H1 (cell line): ENCODE measurements at regions not wholly inside any gene's neighbourhood (a gene's known extent, or its start where the extent isn't known, plus 50 kb on each side); places are given as distances from the start of the nearest gene placed in this dataset.

ENCODE experiments used
- CTCF ChIA-PET: fragments of 300-600 bp; sonication (Branson Sonifier 250); formaldehyde crosslinking; loops from one replicate; lab custom pipeline; 2021; ENCODE audit not compliant: partially characterized antibody; lab: Charles Lee
- POLR2A ChIA-PET: fragments of 300-600 bp; sonication (Branson Sonifier 250); formaldehyde crosslinking; loops from one replicate; lab custom pipeline; 2021; ENCODE audit warnings: inconsistent platforms; ENCODE audit not compliant: partially characterized antibody; lab: Charles Lee
- DNase-seq, 2 experiments: peaks; one replicate each; pipeline versions ENCODE4 v3.0.0 to v3.0.0-alpha.2; 2010 to 2022; ENCODE audit warnings: low spot score in 2 of 2, low read depth in 1 of 2, mixed read lengths in 1 of 2
- FAIRE-seq: peaks from 2 replicates; lab custom pipeline; 2011; peaks lifted over from hg19 to GRCh38; lab: Jason Lieb, UNC
- H2AFZ ChIP-seq: 2 replicates; pipeline ENCODE4 v1.8.1; 2012; ENCODE audit warnings: low read length, inconsistent platforms
- H2AK5ac ChIP-seq: 2 replicates; pipeline ENCODE4 v1.6.1; 2013; ENCODE audit warnings: low read depth, low read length
- H2BK120ac ChIP-seq: replicated peaks from 2 replicates; pipeline ENCODE3; 2013; ENCODE audit warnings: low read depth, low read length, inconsistent platforms
- H2BK12ac ChIP-seq: 2 replicates; pipeline ENCODE4 v1.6.1; 2013; ENCODE audit warnings: low read depth, low read length
- H2BK15ac ChIP-seq: 2 replicates; pipeline ENCODE4 v1.6.1; 2013; ENCODE audit warnings: low read length
- H2BK20ac ChIP-seq: 2 replicates; pipeline ENCODE4 v1.6.1; 2013; ENCODE audit warnings: low read length
- H2BK5ac ChIP-seq: 2 replicates; pipeline ENCODE4 v1.6.1; 2013; ENCODE audit warnings: low read depth, low read length
- H3K14ac ChIP-seq: 2 replicates; pipeline ENCODE4 v1.6.1; 2013; ENCODE audit warnings: inconsistent platforms; ENCODE audit not compliant: insufficient read length
- H3K18ac ChIP-seq: 2 replicates; pipeline ENCODE4 v1.6.1; 2013; ENCODE audit warnings: low read length; ENCODE audit errors: extremely low read depth
- H3K23ac ChIP-seq: 2 replicates; pipeline ENCODE4 v1.6.1; 2013; ENCODE audit warnings: inconsistent platforms; ENCODE audit not compliant: insufficient read length
- H3K23me2 ChIP-seq: 2 replicates; pipeline ENCODE4 v1.6.1; 2013; ENCODE audit warnings: low read depth, low read length
- H3K27ac ChIP-seq: 2 replicates; pipeline ENCODE4 v1.6.1; 2011; ENCODE audit warnings: low read depth, low read length, inconsistent platforms
- H3K27me3 ChIP-seq, 4 experiments: replicated peaks in 1 of 4; 1 replicate in 1 of 4; 2 replicates in 3 of 4; pipeline versions ENCODE4 v1.6.1 to v1.8.1; 2011 to 2013; ENCODE audit warnings: low read length in 3 of 4, mild to moderate bottlenecking in 3 of 4, inconsistent platforms in 2 of 4, mixed read lengths in 2 of 4, moderate library complexity in 1 of 4; ENCODE audit not compliant: control insufficient read depth in 3 of 4, insufficient read depth in 3 of 4; ENCODE audit errors: extremely low read depth in 1 of 4
- H3K36me3 ChIP-seq, 4 experiments: 2 replicates each; pipeline versions ENCODE4 v1.6.1 to v1.8.1; 2011 to 2013; ENCODE audit warnings: mild to moderate bottlenecking in 4 of 4, low read length in 3 of 4, moderate library complexity in 2 of 4, control low read depth in 1 of 4, inconsistent platforms in 1 of 4; ENCODE audit not compliant: insufficient read depth in 4 of 4, control insufficient read depth in 2 of 4
- H3K4ac ChIP-seq: replicated peaks from 2 replicates; pipeline ENCODE3; 2013; ENCODE audit warnings: low read length, low read depth, mixed read lengths, inconsistent platforms; ENCODE audit not compliant: insufficient read length
- H3K4me1 ChIP-seq, 4 experiments: replicated peaks in 1 of 4; 1 replicate in 1 of 4; 2 replicates in 3 of 4; pipeline versions ENCODE4 v1.6.1 to v1.8.1; 2011 to 2013; ENCODE audit warnings: low read length in 3 of 4, inconsistent platforms in 2 of 4, mixed read lengths in 1 of 4; ENCODE audit not compliant: insufficient read depth in 4 of 4, control insufficient read depth in 3 of 4
- H3K4me2 ChIP-seq, 2 experiments: 2 replicates each; pipeline versions ENCODE4 v1.6.1 to v1.8.1; 2011 to 2013; ENCODE audit warnings: low read depth in 2 of 2, low read length in 2 of 2, control low read depth in 1 of 2, inconsistent platforms in 1 of 2, mild to moderate bottlenecking in 1 of 2; ENCODE audit not compliant: insufficient read depth in 1 of 2
- H3K4me3 ChIP-seq, 4 experiments: fragments of 200-600, 300-600 bp in 1 of 4; sonication (generic), shearing (Covaris generic), sonication (Bioruptor Twin) in 1 of 4; 2 replicates each; pipeline versions ENCODE4 v1.5.1 to v1.8.1; 2011 to 2016; ENCODE audit warnings: low read length in 4 of 4, low read depth in 3 of 4, control low read depth in 2 of 4, inconsistent platforms in 2 of 4, mild to moderate bottlenecking in 2 of 4, mixed read lengths in 1 of 4, moderate library complexity in 1 of 4; ENCODE audit not compliant: insufficient read depth in 2 of 4; ENCODE audit errors: extremely low read depth in 1 of 4
- H3K56ac ChIP-seq: replicated peaks from 2 replicates; pipeline ENCODE3; 2013; ENCODE audit warnings: low read depth, mild to moderate bottlenecking, mixed read lengths, low read length, inconsistent platforms; ENCODE audit not compliant: insufficient read length
- H3K79me1 ChIP-seq: 2 replicates; pipeline ENCODE4 v1.6.1; 2013; ENCODE audit warnings: low read depth, low read length, control low read depth
- H3K79me2 ChIP-seq, 2 experiments: 2 replicates each; pipeline versions ENCODE4 v1.6.1 to v1.8.1; 2012 to 2013; ENCODE audit warnings: low read length in 2 of 2, mild to moderate bottlenecking in 2 of 2, inconsistent platforms in 1 of 2; ENCODE audit not compliant: insufficient read depth in 2 of 2, control insufficient read depth in 1 of 2
- H3K9ac ChIP-seq, 4 experiments: replicated peaks in 1 of 4; 1 replicate in 1 of 4; 2 replicates in 3 of 4; pipeline versions ENCODE4 v1.6.1 to v1.8.1; 2011 to 2013; ENCODE audit warnings: low read depth in 3 of 4, low read length in 3 of 4, control low read depth in 2 of 4, mild to moderate bottlenecking in 2 of 4, moderate library complexity in 2 of 4, inconsistent platforms in 1 of 4; ENCODE audit errors: extremely low read depth in 1 of 4
- H3K9me3 ChIP-seq, 2 experiments: 2 replicates each; pipeline versions ENCODE4 v1.6.1 to v1.8.1; 2012 to 2013; ENCODE audit warnings: mild to moderate bottlenecking in 2 of 2, moderate library complexity in 2 of 2, control low read depth in 1 of 2, inconsistent platforms in 1 of 2, low read depth in 1 of 2, low read length in 1 of 2, mixed read lengths in 1 of 2; ENCODE audit not compliant: insufficient read depth in 2 of 2
- H4K20me1 ChIP-seq, 2 experiments: replicated peaks in 1 of 2; 2 replicates each; pipeline versions ENCODE3 to v1.8.1; 2011 to 2013; ENCODE audit warnings: inconsistent platforms in 2 of 2, low read length in 2 of 2, mild to moderate bottlenecking in 1 of 2; ENCODE audit not compliant: insufficient read depth in 2 of 2, control insufficient read depth in 1 of 2
- H4K5ac ChIP-seq: 2 replicates; pipeline ENCODE4 v1.6.1; 2013; ENCODE audit warnings: low read length, low read depth, mixed read lengths, inconsistent platforms; ENCODE audit not compliant: insufficient read length
- H4K8ac ChIP-seq: 2 replicates; pipeline ENCODE4 v1.8.0; 2013; ENCODE audit warnings: mild to moderate bottlenecking, moderate library complexity, low read length, inconsistent platforms; ENCODE audit not compliant: insufficient read depth; ENCODE audit errors: extremely low read depth
- H4K91ac ChIP-seq: replicated peaks from 2 replicates; pipeline ENCODE3; 2013; ENCODE audit warnings: low read length, mixed read lengths, inconsistent platforms; ENCODE audit not compliant: insufficient read length
- BRCA1 ChIP-seq: IDR thresholded peaks from 2 replicates; pipeline ENCODE4 v1.6.1; 2012; ENCODE audit warnings: low read depth, low read length, improper control_type of control experiment
- CREB1 ChIP-seq: IDR thresholded peaks from 2 replicates; pipeline ENCODE4 v1.6.1; 2012; ENCODE audit warnings: inconsistent platforms
- FOSL1 ChIP-seq: IDR thresholded peaks from 2 replicates; pipeline ENCODE4 v1.6.1; 2011; ENCODE audit warnings: mild to moderate bottlenecking, low read depth, low read length, moderate library complexity; ENCODE audit not compliant: insufficient read depth
- NANOG ChIP-seq: IDR thresholded peaks from 2 replicates; pipeline ENCODE4 v1.6.1; 2011; ENCODE audit warnings: low read length, low read depth, mild to moderate bottlenecking, inconsistent platforms; ENCODE audit not compliant: insufficient read depth, poor library complexity, severe bottlenecking
- RAD21 ChIP-seq, 2 experiments: IDR thresholded peaks in 1 of 2; conservative IDR thresholded peaks in 1 of 2; 2 replicates each; pipeline ENCODE4 v1.6.1; 2011; ENCODE audit warnings: low read depth in 2 of 2, low read length in 2 of 2, improper control_type of control experiment in 1 of 2, inconsistent platforms in 1 of 2, mild to moderate bottlenecking in 1 of 2, moderate library complexity in 1 of 2
- RNF2 ChIP-seq: fragments of 200-900, 300-1000 bp; sonication (generic); IDR thresholded peaks from 2 replicates; pipeline ENCODE4 v1.7.1; 2016; ENCODE audit warnings: borderline replicate concordance, low read depth, mild to moderate bottlenecking, antibody characterized with exemption, low read length; ENCODE audit not compliant: poor library complexity, severe bottlenecking; ENCODE audit errors: missing control alignments
- RXRA ChIP-seq: IDR thresholded peaks from 2 replicates; pipeline ENCODE4 v1.6.1; 2011; ENCODE audit warnings: low read depth, mild to moderate bottlenecking, low read length, moderate library complexity; ENCODE audit not compliant: insufficient read depth
- SUZ12 ChIP-seq: fragments of 200-600 bp; sonication (generic); IDR thresholded peaks from 2 replicates; pipeline ENCODE4 v1.6.1; 2012; ENCODE audit warnings: mild to moderate bottlenecking, inconsistent platforms, low read length, moderate library complexity, mixed read lengths
- TAF7 ChIP-seq: optimal IDR thresholded peaks from 2 replicates; pipeline ENCODE3; 2011; ENCODE audit warnings: low read depth, mild to moderate bottlenecking, inconsistent platforms, low read length, moderate library complexity, borderline replicate concordance
- TBP ChIP-seq: IDR thresholded peaks from 2 replicates; pipeline ENCODE4 v1.6.1; 2011; ENCODE audit warnings: low read depth, low read length, improper control_type of control experiment
- WGBS, 2 experiments: shearing (Covaris generic) in 1 of 2; methylation state at CpG; one replicate each; pipeline versions ENCODE4 v1.1.6 to v1.1.7; 2013 to 2015; ENCODE audit warnings: low lambda C conversion rate in 2 of 2, mixed read lengths in 2 of 2, inconsistent platforms in 1 of 2, low coverage in 1 of 2, missing lambda C conversion rate in 1 of 2; ENCODE audit not compliant: insufficient replicate concordance in 2 of 2, insufficient coverage in 1 of 2, insufficient read length in 1 of 2; ENCODE audit errors: extremely low coverage in 1 of 2, missing lambda C conversion rate in 1 of 2; 5-methylcytosine and 5-hydroxymethylcytosine counted together

- no peak for FAIRE-seq
- H3K9me3 ChIP-seq: no peaks in the 10 kb centered on the region
- POLR2A ChIA-PET: no interaction called here
- no peak for TF ChIP-seq RNF2
- TF ChIP-seq TBP: no peak
- TF ChIP-seq RXRA: no peak
- no peak for TF ChIP-seq BRCA1
- TF ChIP-seq SUZ12: no peak
- no peak for TF ChIP-seq NANOG
- no peak for TF ChIP-seq CREB1
- TF ChIP-seq FOSL1: no peak
- no peak for TF ChIP-seq TAF7
- TF ChIP-seq RAD21 (IDR thresholded peaks at IDR 0.05 in 1 of 2, conservative IDR thresholded peaks at IDR 0.05 in 1 of 2; ENCODE audit: low read depth in 2 of 2, low read length in 2 of 2): no peak
These were observed 440.8 kb downstream of the RNF144A start for GRCh38 chr2:7357993-7358392.

More at GRCh38 chr2:7357993-7358392, 440.8 kb downstream of the RNF144A start:
- H2BK120ac ChIP-seq: no peak overlapping the region
- H3K4me1 ChIP-seq: no peaks in the 10 kb centered on the region
- no peak overlapping the region for H3K27ac ChIP-seq
- H3K36me3 ChIP-seq: no peaks in the 10 kb centered on the region
- H3K23me2 ChIP-seq: no peaks in the 10 kb centered on the region
- no peak overlapping the region for H3K4me2 ChIP-seq
- H2AK5ac ChIP-seq: no peak overlapping the region
- H3K56ac ChIP-seq: no peak overlapping the region
- H2BK5ac ChIP-seq: no peak overlapping the region
- no peak overlapping the region for H3K4me3 ChIP-seq
- no peak overlapping the region for H3K14ac ChIP-seq
- no peaks in the 10 kb centered on the region for H3K79me1 ChIP-seq
- H2BK20ac ChIP-seq: no peak overlapping the region
- no peak overlapping the region for H4K91ac ChIP-seq
- H4K20me1 ChIP-seq: no peaks in the 10 kb centered on the region
- no peak overlapping the region for H4K8ac ChIP-seq
- no peak overlapping the region for H2BK15ac ChIP-seq
- CTCF ChIA-PET: no interaction called here
- H3K23ac ChIP-seq: no peak overlapping the region
- no peak overlapping the region for H3K18ac ChIP-seq
- 97% methylated on average over 2 of the region's 2 CpGs; no CpG with 5 or more reads in 1 of the 2 experiments for WGBS, 2 experiments
- H2AFZ ChIP-seq: no peak overlapping the region
- H3K27me3 ChIP-seq: no peaks in the 10 kb centered on the region
- no peak overlapping the region for H2BK12ac ChIP-seq
- H4K5ac ChIP-seq: no peak overlapping the region
- H3K4ac ChIP-seq: no peak overlapping the region
- H3K9ac ChIP-seq: no peak overlapping the region
- no peaks in the 10 kb centered on the region for H3K79me2 ChIP-seq
- no peak for DNase-seq
